Chondrocyte (in vitro differentiated cells): ENCODE measurements at regions not wholly inside any gene's neighbourhood (a gene's known extent, or its start where the extent isn't known, plus 50 kb on each side); places are given as distances from the start of the nearest gene placed in this dataset.

ENCODE experiments used
- DNase-seq: peaks from one replicate; pipeline ENCODE4 v3.0.0; 2021; ENCODE audit warnings: mixed read lengths, low spot score
- H3K27ac Mint-ChIP-seq: one replicate; pipeline ENCODE4 v1.8.0; 2021; ENCODE audit warnings: mild to moderate bottlenecking, moderate library complexity, mixed read lengths; ENCODE audit not compliant: unreplicated experiment
- H3K27me3 Mint-ChIP-seq: 2 replicates; pipeline ENCODE4 v1.8.0; 2021; ENCODE audit warnings: low read depth, mixed read lengths
- H3K36me3 Mint-ChIP-seq: 2 replicates; pipeline ENCODE4 v1.8.0; 2021; ENCODE audit warnings: low read depth, mixed read lengths
- H3K4me1 Mint-ChIP-seq: 2 replicates; pipeline ENCODE4 v1.8.0; 2021; ENCODE audit warnings: low read depth, mild to moderate bottlenecking, mixed read lengths
- H3K4me3 Mint-ChIP-seq: one replicate; pipeline ENCODE4 v1.8.0; 2021; ENCODE audit warnings: mild to moderate bottlenecking, moderate library complexity, mixed read lengths; ENCODE audit not compliant: unreplicated experiment
- H3K9me3 Mint-ChIP-seq: 2 replicates; pipeline ENCODE4 v1.8.0; 2021; ENCODE audit warnings: low read depth, mixed read lengths
- CTCF ChIP-seq: fragments of 200-600 bp; sonication (generic); IDR thresholded peaks from 2 replicates; pipeline ENCODE4 v1.5.0; 2021; ENCODE audit warnings: antibody characterized with exemption, mild to moderate bottlenecking, moderate library complexity

- H3K27ac Mint-ChIP-seq: no peak overlapping the region
- H3K27me3 Mint-ChIP-seq: peaks cover 6% of the 10 kb centered on the region
- no peak for DNase-seq
- H3K36me3 Mint-ChIP-seq: no peaks in the 10 kb centered on the region
- no peak overlapping the region for H3K4me3 Mint-ChIP-seq
- TF ChIP-seq CTCF: no peak
- no peaks in the 10 kb centered on the region for H3K4me1 Mint-ChIP-seq
- no peaks in the 10 kb centered on the region for H3K9me3 Mint-ChIP-seq
Measured at GRCh38 chr5:18882154-18882553, 1105.8 kb downstream of the CDH18 start.

GRCh38 chr5:18888821-18889220, 1099.2 kb downstream of the CDH18 start:
- Mint-ChIP-seq H3K27me3 (peaks cover 7% of the 10 kb centered on the region), H3K4me1 (no peaks in the 10 kb centered on the region), H3K9me3 (peaks cover 14% of the 10 kb centered on the region), H3K27ac (no peak overlapping the region), H3K4me3 (no peak overlapping the region), H3K36me3 (no peaks in the 10 kb centered on the region)
- no peak for TF ChIP-seq CTCF
- no peak for DNase-seq

GRCh38 chr5:18900644-18901043, 1087.4 kb downstream of the CDH18 start:
- Mint-ChIP-seq H3K36me3 (no peaks in the 10 kb centered on the region), H3K27ac (no peak overlapping the region), H3K4me3 (no peak overlapping the region), H3K4me1 (no peaks in the 10 kb centered on the region), H3K9me3 (no peaks in the 10 kb centered on the region), H3K27me3 (peaks cover 2% of the 10 kb centered on the region)
- no peak for TF ChIP-seq CTCF
- no peak for DNase-seq

- no peaks in the 10 kb centered on the region for H3K36me3 Mint-ChIP-seq
- H3K4me1 Mint-ChIP-seq: no peaks in the 10 kb centered on the region
- H3K4me3 Mint-ChIP-seq: no peak overlapping the region
- DNase-seq: no peak
- no peak for TF ChIP-seq CTCF
- peaks cover 3% of the 10 kb centered on the region for H3K27me3 Mint-ChIP-seq
- no peaks in the 10 kb centered on the region for H3K9me3 Mint-ChIP-seq
- no peak overlapping the region for H3K27ac Mint-ChIP-seq
Measured at GRCh38 chr5:18920966-18921365, 1067.0 kb downstream of the CDH18 start.

GRCh38 chr5:18932081-18932480, 1055.9 kb downstream of the CDH18 start:
- no peaks in the 10 kb centered on the region for H3K9me3 Mint-ChIP-seq
- no peak overlapping the region for H3K27ac Mint-ChIP-seq
- H3K4me3 Mint-ChIP-seq: no peak overlapping the region
- TF ChIP-seq CTCF: no peak
- H3K36me3 Mint-ChIP-seq: no peaks in the 10 kb centered on the region
- no peak for DNase-seq
- peaks cover 6% of the 10 kb centered on the region for H3K27me3 Mint-ChIP-seq
- no peaks in the 10 kb centered on the region for H3K4me1 Mint-ChIP-seq
